Heart right ventricle (tissue), 16 donors: ENCODE measurements at regions not wholly inside any gene's neighbourhood (a gene's known extent, or its start where the extent isn't known, plus 50 kb on each side); places are given as distances from the start of the nearest gene placed in this dataset.
A peak's percentile ranks its signal among the peaks of the same experiment; 100 is the strongest.

Experiments
- ATAC-seq, 8 donors: fragments of 200-7000 bp; cut with Tn5 transposase; one replicate each; pipeline ENCODE4 v1.9.1; 2020; ENCODE audit warnings: mild to moderate bottlenecking in 8 of 8, moderate library complexity in 8 of 8, moderate number of reproducible peaks in 1 of 8
- DNase-seq, 2 donors: peaks; one replicate each; pipeline ENCODE4 v3.0.0-alpha.2; 2020
- H3K27ac ChIP-seq, 10 donors: fragments of 200-600 bp; sonication (generic) in 2 of 10; one replicate each; pipeline versions ENCODE4 v1.5.0 to v1.8.0; 2020 to 2022; ENCODE audit warnings: mild to moderate bottlenecking in 3 of 10
- H3K27me3 ChIP-seq, 7 donors: fragments of 200-600 bp; one replicate each; pipeline ENCODE4 v1.8.0; 2021 to 2022; ENCODE audit warnings: mild to moderate bottlenecking in 2 of 7
- H3K36me3 ChIP-seq, 9 donors: fragments of 200-600 bp; sonication (generic) in 1 of 9; one replicate each; pipeline versions ENCODE4 v1.5.0 to v1.8.0; 2020 to 2022; ENCODE audit warnings: mild to moderate bottlenecking in 2 of 9
- H3K4me1 ChIP-seq, 9 donors: fragments of 200-600 bp; sonication (generic) in 1 of 9; one replicate each; pipeline versions ENCODE4 v1.5.0 to v1.8.0; 2020 to 2022; ENCODE audit warnings: mild to moderate bottlenecking in 4 of 9
- H3K4me3 ChIP-seq, 10 donors: fragments of 200-600 bp; sonication (generic) in 2 of 10; one replicate each; pipeline versions ENCODE4 v1.5.0 to v1.8.0; 2020 to 2022; ENCODE audit warnings: mild to moderate bottlenecking in 7 of 10, moderate library complexity in 2 of 10
- H3K9me3 ChIP-seq, 11 donors: fragments of 200-600 bp in 10 of 11; sonication (generic) in 2 of 11; one replicate each; pipeline versions ENCODE4 v1.5.0 to v1.8.0; 2013 to 2022; ENCODE audit warnings: mild to moderate bottlenecking in 2 of 11, control low read depth in 1 of 11, moderate library complexity in 1 of 11
- WGBS, 2 donors: extraction: QIAGEN DNeasy Blood & Tissue Kit; methylation state at CpG; one replicate each; pipeline ENCODE4 v1.1.7; 2013; ENCODE audit warnings: inconsistent platforms in 1 of 2; 5-methylcytosine and 5-hydroxymethylcytosine counted together
- intact Hi-C, 10 donors: fragments of 100-400 bp; cut with DNase I; formaldehyde crosslinking; loops; one replicate each; pipeline versions ENCODE4 v1.11.1 to v1.14.2; 2022
- TF ChIP-seq, protein P1 (sequence below), 9 donors: fragments of 200-600 bp; sonication (generic) in 2 of 9; IDR thresholded peaks; one replicate each; pipeline versions ENCODE4 v1.5.0 to v1.8.0; 2021 to 2022; ENCODE audit warnings: antibody characterized with exemption in 9 of 9, mild to moderate bottlenecking in 5 of 9, moderate library complexity in 1 of 9
- donor health status: Arrhythmogenic right ventricular cardiomyopathy.
- donor health status: ischemic (EF 13 %, LVEDD 7.1; RV severe dilation, severe dysfunction).
- donor health status: healthy with polysubstance abuse.
- donor health status: DM: no; HTN: yes; CAD: no.
- donor health status: DM: no; HTN: no; CAD: no.
- donor health status: ischemic (EF 25% LVEDD 6.9; RV normal size, moderate dysfunction).
- donor health status: ischemic (EF 25% LVEDD 5.7; RV mildly dilated, moderate dysfunction).
- donor health status: healthy.
- donor health status: DM: yes; HTN: yes; CAD: no.
- donor health status: Ischemic cardiomyopathy.
- donor health status: ischemic (EF 35%, LVEDD 5.7; RV mildly dilated, moderate dysfunction).
- donor health status: nonischemic (EF 11% LVEDD 7.7; RV severe dilation, severe dysfunction).
- donor health status: DM: yes; HTN: yes; CAD: no.
- donor health status: PGD.
- donor health status: ischemic (EF 29% LVEDD 5.4; RV normal size, mild dysfunction).
- donor health status: nonischemic (EF 23%, LVEDD 6.1; RV moderate dilation, normal function).

DNA sequence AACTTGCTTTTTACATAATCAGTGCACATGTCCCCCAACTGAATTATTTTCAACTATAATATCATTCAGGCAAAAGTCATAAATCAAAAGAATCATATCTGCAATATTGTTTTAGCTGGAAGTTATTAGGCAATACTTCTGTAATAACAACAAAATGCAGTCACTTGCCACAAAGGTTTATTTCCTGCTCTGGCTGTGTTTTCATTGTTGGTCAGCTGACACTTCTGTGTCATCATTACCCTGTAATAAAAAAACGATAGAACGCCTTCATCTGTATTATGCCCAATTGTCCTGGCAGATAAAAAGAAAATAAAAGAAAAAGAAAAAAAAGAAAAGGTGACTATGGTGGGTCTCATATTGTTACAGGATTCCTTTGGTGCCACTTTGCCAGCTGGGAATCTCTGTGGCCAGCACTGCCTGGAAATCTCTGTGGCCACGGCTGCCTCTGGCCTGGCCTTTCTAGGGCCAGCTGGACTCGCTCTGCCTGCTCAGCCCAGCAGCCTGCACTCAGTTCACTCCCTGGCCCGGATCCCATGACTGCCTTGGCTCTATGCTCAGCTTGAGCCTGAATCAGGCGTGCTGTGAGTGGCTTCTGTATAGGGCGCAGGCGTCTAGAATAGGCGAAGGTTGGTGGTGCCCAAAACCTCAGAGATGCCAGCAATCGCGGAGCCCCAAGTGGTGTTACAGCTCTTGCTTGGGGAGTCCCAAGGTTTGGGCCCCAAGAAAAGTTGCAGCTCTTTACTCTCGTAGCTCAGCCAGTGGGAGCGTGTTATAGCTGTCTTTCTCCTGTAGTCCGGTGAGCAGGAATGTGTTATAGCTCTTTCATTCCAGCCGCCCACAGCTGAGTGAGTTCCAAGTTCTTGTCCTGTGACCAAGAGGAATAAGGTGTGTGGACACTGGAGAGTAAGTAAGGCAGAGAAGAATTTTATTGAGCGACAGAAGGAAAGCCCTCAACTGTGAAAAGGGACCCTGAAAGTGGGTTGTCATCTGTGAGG, 1227.1 kb downstream of the SLITRK1 start:
- no peak overlapping the region for H3K4me3 ChIP-seq
- TF ChIP-seq, protein P1, sequence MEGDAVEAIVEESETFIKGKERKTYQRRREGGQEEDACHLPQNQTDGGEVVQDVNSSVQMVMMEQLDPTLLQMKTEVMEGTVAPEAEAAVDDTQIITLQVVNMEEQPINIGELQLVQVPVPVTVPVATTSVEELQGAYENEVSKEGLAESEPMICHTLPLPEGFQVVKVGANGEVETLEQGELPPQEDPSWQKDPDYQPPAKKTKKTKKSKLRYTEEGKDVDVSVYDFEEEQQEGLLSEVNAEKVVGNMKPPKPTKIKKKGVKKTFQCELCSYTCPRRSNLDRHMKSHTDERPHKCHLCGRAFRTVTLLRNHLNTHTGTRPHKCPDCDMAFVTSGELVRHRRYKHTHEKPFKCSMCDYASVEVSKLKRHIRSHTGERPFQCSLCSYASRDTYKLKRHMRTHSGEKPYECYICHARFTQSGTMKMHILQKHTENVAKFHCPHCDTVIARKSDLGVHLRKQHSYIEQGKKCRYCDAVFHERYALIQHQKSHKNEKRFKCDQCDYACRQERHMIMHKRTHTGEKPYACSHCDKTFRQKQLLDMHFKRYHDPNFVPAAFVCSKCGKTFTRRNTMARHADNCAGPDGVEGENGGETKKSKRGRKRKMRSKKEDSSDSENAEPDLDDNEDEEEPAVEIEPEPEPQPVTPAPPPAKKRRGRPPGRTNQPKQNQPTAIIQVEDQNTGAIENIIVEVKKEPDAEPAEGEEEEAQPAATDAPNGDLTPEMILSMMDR (IDR thresholded peaks at IDR 0.05) = no peak
- H3K9me3 ChIP-seq = peaks cover 0 to 6% (median 0%) of the 10 kb centered on the region in 11 donors
- no peaks in the 10 kb centered on the region for H3K27me3 ChIP-seq
- 82 to 88% methylated on average over 16 of the region's 16 CpGs for WGBS, 2 donors
- peak; percentile 61 to 63 for DNase-seq
- no peaks in the 10 kb centered on the region for H3K4me1 ChIP-seq
- ATAC-seq = peak; percentile 76 to 97 (median 91)
- H3K36me3 ChIP-seq = no peaks in the 10 kb centered on the region
- peak overlapping the region in 3 of 10 donors; percentile 3 to 55 (median 28) for H3K27ac ChIP-seq
- intact Hi-C loops = no loop called here

GRCh38 chr13:82654143-82654542, 1228.1 kb downstream of the SLITRK1 start:
- Histone ChIP-seq H3K27ac (no peak overlapping the region), H3K27me3 (no peaks in the 10 kb centered on the region), H3K36me3 (no peaks in the 10 kb centered on the region), H3K9me3 (peaks cover 0 to 6% (median 0%) of the 10 kb centered on the region in 11 donors), H3K4me1 (no peaks in the 10 kb centered on the region), H3K4me3 (no peak overlapping the region)
- WGBS, 2 donors = 71 to 73% methylated on average over 1 of the region's 1 CpG
- TF ChIP-seq, protein P1 (IDR thresholded peaks at IDR 0.05) = no peak
- intact Hi-C loops = no loop called here
- ATAC-seq (no peak), DNase-seq (no peak)

- 88 to 94% methylated on average over 1 of the region's 1 CpG for WGBS, 2 donors
- DNase-seq (no peak), ATAC-seq (no peak)
- no peak overlapping the region for H3K4me3 ChIP-seq
- TF ChIP-seq, protein P1 (IDR thresholded peaks at IDR 0.05) = no peak
- intact Hi-C loops = no loop called here
- no peaks in the 10 kb centered on the region for H3K4me1 ChIP-seq
- no peak overlapping the region for H3K27ac ChIP-seq
- no peaks in the 10 kb centered on the region for H3K36me3 ChIP-seq
- H3K27me3 ChIP-seq = no peaks in the 10 kb centered on the region
- no peaks in the 10 kb centered on the region for H3K9me3 ChIP-seq
These were observed 1234.7 kb downstream of the SLITRK1 start for GRCh38 chr13:82647540-82647939.

DNA sequence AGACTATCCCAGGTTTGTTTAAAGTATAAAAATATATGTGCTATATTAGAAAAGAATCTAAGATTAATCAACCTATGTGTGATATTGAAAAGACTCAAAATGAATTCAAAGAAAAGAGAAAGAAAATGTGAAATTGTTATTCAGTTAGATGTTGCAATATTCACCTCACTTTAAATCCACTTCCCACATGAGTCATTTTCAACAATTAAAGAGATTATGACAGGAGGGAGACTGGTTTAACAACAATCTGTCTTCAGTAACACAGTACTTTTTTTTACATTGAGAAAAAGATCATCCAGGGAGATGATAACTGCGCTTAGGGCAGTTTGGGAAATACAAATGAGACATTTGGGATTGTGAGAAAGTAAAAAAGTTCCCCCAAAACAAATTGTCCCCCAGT, 1246.2 kb downstream of the SLITRK1 start:
- H3K4me1 ChIP-seq = no peaks in the 10 kb centered on the region
- 86 to 93% methylated on average over 1 of the region's 1 CpG for WGBS, 2 donors
- TF ChIP-seq, protein P1 (IDR thresholded peaks at IDR 0.05) = no peak
- no peak for DNase-seq
- no peak overlapping the region for H3K4me3 ChIP-seq
- intact Hi-C loops = no loop called here
- H3K27ac ChIP-seq = no peak overlapping the region
- ATAC-seq = no peak
- H3K36me3 ChIP-seq = no peaks in the 10 kb centered on the region
- peaks cover 0 to 16% (median 0%) of the 10 kb centered on the region in 11 donors for H3K9me3 ChIP-seq
- no peaks in the 10 kb centered on the region for H3K27me3 ChIP-seq
